ENCODE measurements at regions not wholly inside any gene's neighbourhood (a gene's known extent, or its start where the extent isn't known, plus 50 kb on each side); places are given as distances from the start of the nearest gene placed in this dataset.

DNA sequence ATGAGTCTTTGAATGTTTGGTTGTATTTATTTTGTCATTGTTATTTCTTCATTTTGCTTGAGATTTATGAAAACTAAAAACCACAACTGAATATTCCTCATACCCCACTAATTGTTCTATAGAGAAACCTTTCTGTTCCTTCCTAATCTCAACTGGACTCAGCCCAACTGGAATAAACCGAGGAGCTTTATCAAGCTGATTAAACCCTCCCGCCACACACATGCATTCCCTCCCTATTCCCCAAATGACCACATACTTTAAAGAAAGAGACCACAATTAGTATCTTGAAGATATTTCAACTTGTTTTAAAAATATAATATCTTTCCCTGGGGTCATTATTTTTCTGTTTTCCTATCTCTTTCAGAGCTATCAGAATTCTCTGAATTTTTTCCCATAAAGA is 107.5 kb downstream of the OSR1 start:
- TF ChIP-seq, protein P1, sequence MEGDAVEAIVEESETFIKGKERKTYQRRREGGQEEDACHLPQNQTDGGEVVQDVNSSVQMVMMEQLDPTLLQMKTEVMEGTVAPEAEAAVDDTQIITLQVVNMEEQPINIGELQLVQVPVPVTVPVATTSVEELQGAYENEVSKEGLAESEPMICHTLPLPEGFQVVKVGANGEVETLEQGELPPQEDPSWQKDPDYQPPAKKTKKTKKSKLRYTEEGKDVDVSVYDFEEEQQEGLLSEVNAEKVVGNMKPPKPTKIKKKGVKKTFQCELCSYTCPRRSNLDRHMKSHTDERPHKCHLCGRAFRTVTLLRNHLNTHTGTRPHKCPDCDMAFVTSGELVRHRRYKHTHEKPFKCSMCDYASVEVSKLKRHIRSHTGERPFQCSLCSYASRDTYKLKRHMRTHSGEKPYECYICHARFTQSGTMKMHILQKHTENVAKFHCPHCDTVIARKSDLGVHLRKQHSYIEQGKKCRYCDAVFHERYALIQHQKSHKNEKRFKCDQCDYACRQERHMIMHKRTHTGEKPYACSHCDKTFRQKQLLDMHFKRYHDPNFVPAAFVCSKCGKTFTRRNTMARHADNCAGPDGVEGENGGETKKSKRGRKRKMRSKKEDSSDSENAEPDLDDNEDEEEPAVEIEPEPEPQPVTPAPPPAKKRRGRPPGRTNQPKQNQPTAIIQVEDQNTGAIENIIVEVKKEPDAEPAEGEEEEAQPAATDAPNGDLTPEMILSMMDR (IDR thresholded peaks at IDR 0.05) = no peak
- no peak for TF ChIP-seq POLR2AphosphoS5 (IDR thresholded peaks at IDR 0.05; ENCODE audit: insufficient read depth in 1 of 2, low read depth in 1 of 2)

All from vagina (tissue), 2 donors.